ENCODE measurements at regions not wholly inside any gene's neighbourhood (a gene's known extent, or its start where the extent isn't known, plus 50 kb on each side); places are given as distances from the start of the nearest gene placed in this dataset.

DNA sequence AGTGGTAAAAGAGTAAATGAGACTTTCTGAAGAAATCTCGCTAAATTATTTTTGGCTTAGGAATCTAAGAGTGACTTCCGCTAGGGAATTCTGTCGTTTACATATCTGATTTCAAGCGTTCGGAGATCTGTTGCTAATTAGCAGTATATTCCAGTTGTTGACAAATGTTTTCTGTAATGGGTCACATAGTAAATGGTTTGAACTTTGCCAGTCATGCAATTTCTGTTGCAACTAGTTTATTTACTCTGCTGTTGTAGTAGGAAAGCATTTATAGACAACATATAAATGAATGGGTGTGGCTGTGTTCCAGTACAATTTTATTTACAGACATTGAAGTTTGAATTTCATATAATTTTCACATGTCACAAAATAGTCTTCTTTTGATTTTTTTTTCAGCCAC lies 57.4 kb upstream of the JAK2 start:
- no peak for TF ChIP-seq ZFX (IDR thresholded peaks at IDR 0.05; ENCODE audit: borderline replicate concordance)
- TF ChIP-seq, protein P1, sequence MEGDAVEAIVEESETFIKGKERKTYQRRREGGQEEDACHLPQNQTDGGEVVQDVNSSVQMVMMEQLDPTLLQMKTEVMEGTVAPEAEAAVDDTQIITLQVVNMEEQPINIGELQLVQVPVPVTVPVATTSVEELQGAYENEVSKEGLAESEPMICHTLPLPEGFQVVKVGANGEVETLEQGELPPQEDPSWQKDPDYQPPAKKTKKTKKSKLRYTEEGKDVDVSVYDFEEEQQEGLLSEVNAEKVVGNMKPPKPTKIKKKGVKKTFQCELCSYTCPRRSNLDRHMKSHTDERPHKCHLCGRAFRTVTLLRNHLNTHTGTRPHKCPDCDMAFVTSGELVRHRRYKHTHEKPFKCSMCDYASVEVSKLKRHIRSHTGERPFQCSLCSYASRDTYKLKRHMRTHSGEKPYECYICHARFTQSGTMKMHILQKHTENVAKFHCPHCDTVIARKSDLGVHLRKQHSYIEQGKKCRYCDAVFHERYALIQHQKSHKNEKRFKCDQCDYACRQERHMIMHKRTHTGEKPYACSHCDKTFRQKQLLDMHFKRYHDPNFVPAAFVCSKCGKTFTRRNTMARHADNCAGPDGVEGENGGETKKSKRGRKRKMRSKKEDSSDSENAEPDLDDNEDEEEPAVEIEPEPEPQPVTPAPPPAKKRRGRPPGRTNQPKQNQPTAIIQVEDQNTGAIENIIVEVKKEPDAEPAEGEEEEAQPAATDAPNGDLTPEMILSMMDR (IDR thresholded peaks at IDR 0.05): no peak
- H3K27ac ChIP-seq: no peak overlapping the region

DNA sequence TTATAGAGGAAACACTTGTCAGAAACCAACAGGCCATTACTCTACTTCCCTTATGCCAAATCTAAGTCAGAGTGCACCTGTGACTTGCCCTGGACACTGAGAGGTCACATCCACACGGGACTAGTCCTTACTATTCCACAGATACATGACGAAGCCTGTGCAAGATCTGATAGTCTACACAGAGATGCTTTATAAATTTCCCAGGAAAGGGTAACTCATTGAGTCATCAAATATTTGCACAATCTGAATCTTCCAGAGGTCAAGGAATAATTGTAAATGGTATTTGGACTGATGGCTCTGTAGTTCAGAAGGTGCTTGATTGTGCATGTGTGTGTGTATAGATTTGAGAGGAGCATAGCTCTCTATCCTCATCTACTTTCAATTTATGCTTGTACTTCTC lies 55.2 kb upstream of the JAK2 start:
- no peak overlapping the region for H3K27ac ChIP-seq
- TF ChIP-seq ZFX (IDR thresholded peaks at IDR 0.05; ENCODE audit: borderline replicate concordance): no peak
- TF ChIP-seq, protein P1 (IDR thresholded peaks at IDR 0.05): no peak

DNA sequence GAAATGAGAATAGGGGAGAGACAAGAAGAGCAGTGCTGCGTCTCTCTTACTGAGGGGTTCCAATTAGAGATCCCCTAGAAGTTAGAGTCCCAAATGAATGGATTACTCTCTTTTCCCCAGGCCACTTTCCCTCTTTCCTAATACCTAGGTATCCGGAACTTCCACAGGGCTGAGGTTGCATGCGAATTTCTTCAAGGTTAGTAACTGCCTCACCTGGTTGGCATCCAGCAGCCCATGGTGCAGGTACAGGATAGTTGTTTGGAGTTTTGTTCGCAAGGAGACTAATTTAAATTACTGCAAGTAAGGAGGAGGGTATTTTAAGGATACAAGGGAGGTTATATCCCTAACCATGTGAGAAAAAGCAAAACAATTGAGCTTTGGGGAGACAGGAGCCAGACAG lies 52.4 kb upstream of the JAK2 start:
- H3K27ac ChIP-seq: no peak overlapping the region; the same call in 1 of the 2 replicates
- no peak for TF ChIP-seq ZFX (IDR thresholded peaks at IDR 0.05; ENCODE audit: borderline replicate concordance)
- TF ChIP-seq, protein P1 (IDR thresholded peaks at IDR 0.05): no peak

DNA sequence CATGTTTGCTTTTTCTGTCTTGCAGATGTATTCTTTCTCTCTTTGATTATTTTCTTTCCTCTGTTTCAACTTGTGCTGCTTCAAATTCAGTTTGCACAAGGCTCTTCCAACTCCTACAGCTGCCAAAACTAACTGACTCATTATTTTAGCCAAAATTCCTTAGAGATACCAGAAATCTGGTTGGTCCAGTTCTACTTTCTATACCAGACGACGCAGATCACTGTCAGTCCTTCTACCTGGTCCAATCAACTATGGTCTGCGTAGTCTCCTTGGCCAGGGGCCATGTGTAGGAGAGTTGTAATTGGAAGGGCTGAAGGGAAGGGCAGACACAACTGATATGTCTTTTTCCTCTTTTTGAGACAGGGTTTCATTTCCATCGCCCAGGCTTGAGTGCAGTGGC lies 51.9 kb upstream of the JAK2 start:
- no peak overlapping the region; the same call in 1 of the 2 replicates for H3K27ac ChIP-seq

DNA sequence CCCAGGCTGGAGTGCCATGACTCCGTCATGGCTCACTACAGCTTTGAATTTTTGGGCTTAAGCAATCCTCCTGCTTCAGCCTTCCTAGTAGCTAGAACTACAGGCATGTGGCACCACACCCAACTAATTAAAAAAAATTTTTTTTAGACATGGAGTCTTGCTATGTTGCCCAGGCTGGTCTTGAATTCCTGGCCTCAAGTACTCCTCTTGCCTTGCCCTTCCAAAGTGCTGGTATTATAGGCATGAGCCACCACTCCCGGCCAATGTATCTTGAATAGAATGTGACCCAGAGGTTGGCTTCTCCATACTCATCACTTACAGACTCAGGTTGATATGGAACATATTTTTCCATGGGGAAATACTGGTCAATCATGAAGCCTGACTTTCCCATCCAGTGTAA lies 51.2 kb upstream of the JAK2 start:
- TF ChIP-seq, protein P1 (IDR thresholded peaks at IDR 0.05): no peak
- no peak for TF ChIP-seq ZFX (IDR thresholded peaks at IDR 0.05; ENCODE audit: borderline replicate concordance)
- H3K27ac ChIP-seq: no peak overlapping the region

More for the DNA sequence above, 51.9 kb upstream of the JAK2 start:
- no peak for TF ChIP-seq ZFX (IDR thresholded peaks at IDR 0.05; ENCODE audit: borderline replicate concordance)
- TF ChIP-seq, protein P1 (IDR thresholded peaks at IDR 0.05): no peak

DNA sequence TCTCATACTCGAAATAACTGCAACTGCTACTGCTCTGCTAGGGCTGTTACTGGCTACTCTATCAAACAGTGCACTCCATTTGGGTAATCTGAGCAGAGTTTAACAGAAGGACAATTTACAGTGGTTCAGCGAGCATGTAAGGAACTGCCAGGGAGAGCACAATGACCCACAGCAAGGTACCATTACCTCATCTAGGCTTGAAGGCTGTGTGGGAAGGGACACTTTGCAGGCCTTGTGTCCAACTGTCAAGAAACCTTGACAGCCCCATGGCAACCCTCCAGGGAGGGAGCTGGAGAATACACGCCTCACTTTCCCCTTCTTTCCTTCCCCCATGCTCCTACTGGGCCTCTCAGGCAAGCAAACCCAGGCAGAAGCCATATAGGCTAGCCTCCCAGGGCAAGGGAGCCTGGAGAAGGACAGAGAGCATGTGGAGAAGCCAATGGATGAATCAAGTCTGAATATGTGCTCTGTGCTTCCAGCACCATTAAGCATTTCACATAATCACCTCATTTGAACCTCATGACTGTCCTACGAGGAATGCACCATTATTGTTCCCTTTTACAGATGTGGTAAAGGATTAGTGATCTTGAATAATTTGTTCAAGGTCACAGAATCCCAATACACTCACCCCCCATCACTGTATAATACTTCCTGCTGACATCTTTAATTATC lies 49.9 kb upstream of the JAK2 start:
- TF ChIP-seq, protein P1 (IDR thresholded peaks at IDR 0.05): no peak
- TF ChIP-seq ZFX (IDR thresholded peaks at IDR 0.05; ENCODE audit: borderline replicate concordance): no peak
- no peak overlapping the region for H3K27ac ChIP-seq

Data from 22Rv1 (cell line).